ENCODE measurements at regions not wholly inside any gene's neighbourhood (a gene's known extent, or its start where the extent isn't known, plus 50 kb on each side); places are given as distances from the start of the nearest gene placed in this dataset.
"Not testable (repeated sequence)": the region's sequence is repeated elsewhere in the genome, so short reads cannot be mapped to it uniquely, and the experiment has no call there.

- CTCF ChIA-PET = no interaction called here
- intact Hi-C loops (cut with DNase I, micrococcal nuclease) = no loop called here
- ATAC-seq (no peak), DNase-seq (no peak)
- POLR2A ChIA-PET = no interaction called here
- no peaks in the 10 kb centered on the region for H3K4me1 Mint-ChIP-seq
- no peak overlapping the region for H3K4me3 Mint-ChIP-seq
- H3K27me3 Mint-ChIP-seq = peaks cover 2% of the 10 kb centered on the region
- H3K27ac Mint-ChIP-seq = no peak overlapping the region
- H3K36me3 Mint-ChIP-seq (ENCODE audit: low read depth) = no peaks in the 10 kb centered on the region
- no peaks in the 10 kb centered on the region for H3K9me3 Mint-ChIP-seq (ENCODE audit: low read depth)
Measured at GRCh38 chr12:88339254-88339949, 197.3 kb downstream of the TMTC3 start.

DNA sequence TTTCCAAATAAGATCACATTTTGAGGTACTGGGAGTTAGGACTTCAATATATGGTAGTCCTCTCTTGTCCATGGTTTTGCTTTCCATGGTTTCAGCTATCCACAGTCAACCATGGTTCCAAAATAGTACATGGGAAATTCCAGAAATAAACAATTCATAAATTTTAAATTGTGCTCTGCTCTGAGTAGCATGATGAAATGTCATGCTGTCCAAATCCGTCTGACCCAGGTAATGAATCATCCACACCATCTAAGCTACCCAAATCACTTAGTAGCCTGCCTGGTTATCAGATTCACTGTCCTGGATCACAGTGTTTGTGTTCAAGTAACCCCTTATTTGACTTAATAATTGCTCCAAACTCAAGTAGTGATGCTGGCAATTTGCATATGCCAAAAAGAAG lies 197.9 kb downstream of the TMTC3 start:
- Mint-ChIP-seq H3K9me3 (ENCODE audit: low read depth) (no peaks in the 10 kb centered on the region), H3K4me3 (no peak overlapping the region), H3K27me3 (peaks cover 2% of the 10 kb centered on the region), H3K36me3 (ENCODE audit: low read depth) (no peaks in the 10 kb centered on the region), H3K27ac (no peak overlapping the region), H3K4me1 (no peaks in the 10 kb centered on the region)
- POLR2A ChIA-PET = no interaction called here
- intact Hi-C loops (cut with DNase I, micrococcal nuclease) = no loop called here
- no peak for DNase-seq
- CTCF ChIA-PET = no interaction called here
- no peak for ATAC-seq

DNA sequence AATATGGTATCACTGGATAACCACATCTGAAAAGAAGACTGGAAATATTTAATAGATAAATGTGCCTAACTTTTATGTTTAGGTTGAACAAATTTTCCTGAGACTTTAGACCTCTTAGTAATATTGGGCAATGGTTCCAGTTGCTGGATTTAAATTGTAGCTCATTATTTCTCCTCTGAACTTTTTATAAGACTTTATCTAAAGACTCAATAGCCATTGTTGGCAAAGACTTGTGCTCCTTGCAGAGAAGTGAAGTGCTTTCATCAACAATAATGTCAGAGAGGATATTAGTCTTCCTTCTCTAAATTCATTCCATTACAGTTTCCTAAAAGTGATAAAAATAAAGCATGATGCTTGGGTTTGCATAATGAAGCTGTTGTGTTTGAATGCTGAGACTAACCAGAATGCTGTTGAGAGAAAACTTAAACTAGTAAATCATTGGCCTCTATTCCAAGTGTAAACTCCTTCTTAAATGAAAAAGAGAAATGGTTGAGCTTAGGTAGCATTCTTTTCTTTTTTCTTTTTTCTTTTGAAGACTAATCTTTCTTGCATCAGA lies 200.2 kb downstream of the TMTC3 start:
- H3K4me1 Mint-ChIP-seq = no peaks in the 10 kb centered on the region
- CTCF ChIA-PET = no interaction called here
- POLR2A ChIA-PET = no interaction called here
- H3K36me3 Mint-ChIP-seq (ENCODE audit: low read depth) = no peaks in the 10 kb centered on the region
- H3K27ac Mint-ChIP-seq = no peak overlapping the region
- peaks cover 2% of the 10 kb centered on the region for H3K27me3 Mint-ChIP-seq
- DNase-seq (no peak), ATAC-seq (no peak)
- H3K9me3 Mint-ChIP-seq (ENCODE audit: low read depth) = no peaks in the 10 kb centered on the region
- intact Hi-C loops (cut with DNase I, micrococcal nuclease) = no loop called here
- no peak overlapping the region for H3K4me3 Mint-ChIP-seq

GRCh38 chr12:88351146-88351545 lies 209.0 kb downstream of the TMTC3 start:
- H3K9me3 Mint-ChIP-seq (ENCODE audit: low read depth) = peaks cover 2% of the 10 kb centered on the region

DNA sequence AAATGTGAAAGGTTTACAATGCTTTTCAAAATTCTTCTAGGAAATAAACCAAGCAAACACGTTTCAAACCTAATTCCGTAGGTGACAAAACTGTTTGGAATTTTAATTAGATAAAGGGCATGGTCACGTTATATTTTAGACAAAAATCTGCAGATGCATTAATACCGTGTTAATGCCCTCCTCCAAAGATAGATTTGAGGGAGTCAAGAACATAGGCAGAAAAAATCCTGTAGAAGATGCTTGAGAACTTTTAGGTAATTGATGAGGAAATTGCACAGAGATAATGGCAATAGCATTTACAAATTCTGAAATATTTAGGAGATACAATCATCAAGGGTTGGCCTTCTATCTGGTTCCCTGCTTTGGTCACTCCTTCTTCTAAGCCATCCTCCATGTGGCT lies 212.6 kb downstream of the TMTC3 start:
- Mint-ChIP-seq H3K9me3 (ENCODE audit: low read depth) (peaks cover 8% of the 10 kb centered on the region), H3K27ac (no peak overlapping the region), H3K27me3 (no peaks in the 10 kb centered on the region), H3K36me3 (ENCODE audit: low read depth) (no peaks in the 10 kb centered on the region), H3K4me1 (no peaks in the 10 kb centered on the region), H3K4me3 (no peak overlapping the region)
- intact Hi-C loops (cut with DNase I, micrococcal nuclease) = no loop called here
- no peak for ATAC-seq
- ChIA-PET POLR2A (no interaction called here), CTCF (no interaction called here)
- no peak for DNase-seq

More at GRCh38 chr12:88351146-88351545, 209.0 kb downstream of the TMTC3 start:
- Mint-ChIP-seq H3K27ac (no peak overlapping the region), H3K4me1 (no peaks in the 10 kb centered on the region), H3K4me3 (no peak overlapping the region), H3K27me3 (no peaks in the 10 kb centered on the region), H3K36me3 (ENCODE audit: low read depth) (no peaks in the 10 kb centered on the region)
- DNase-seq (no peak), ATAC-seq (no peak)
- ChIA-PET CTCF (interaction anchor here (0.7 to 1.2 kb wide), 2 partner anchors 11 to 174 kb away, joined by 3 to 8 read pairs; no protein-coding TSS in a partner anchor), POLR2A (no interaction called here)
- intact Hi-C loops (cut with DNase I, micrococcal nuclease) = no loop called here

DNA sequence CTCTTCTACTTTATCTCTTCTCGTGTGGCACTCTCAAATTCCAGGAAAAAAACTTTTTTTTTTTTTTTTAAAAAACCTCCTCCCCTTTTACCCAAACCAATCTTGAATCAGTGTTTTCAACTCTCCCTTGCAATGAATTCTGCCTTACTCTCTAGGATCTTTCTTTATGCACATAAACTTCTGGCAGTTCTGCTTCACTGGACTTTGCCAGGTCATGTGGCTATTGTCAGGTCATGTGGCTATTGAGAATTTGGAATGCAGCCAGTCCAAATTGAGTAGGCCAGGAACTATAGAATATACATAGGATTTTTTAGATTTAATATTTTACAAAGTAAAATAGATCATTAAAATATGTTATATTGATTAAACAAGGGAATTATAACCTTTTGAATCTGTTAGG lies 218.2 kb downstream of the TMTC3 start:
- Mint-ChIP-seq H3K9me3 (ENCODE audit: low read depth) (peaks cover 8% of the 10 kb centered on the region), H3K27me3 (peaks cover 3% of the 10 kb centered on the region), H3K36me3 (ENCODE audit: low read depth) (no peaks in the 10 kb centered on the region), H3K4me3 (no peak overlapping the region), H3K4me1 (no peaks in the 10 kb centered on the region), H3K27ac (no peak overlapping the region)
- ChIA-PET POLR2A (no interaction called here), CTCF (no interaction called here)
- DNase-seq (no peak), ATAC-seq (no peak)
- intact Hi-C loops (cut with DNase I, micrococcal nuclease) = no loop called here

DNA sequence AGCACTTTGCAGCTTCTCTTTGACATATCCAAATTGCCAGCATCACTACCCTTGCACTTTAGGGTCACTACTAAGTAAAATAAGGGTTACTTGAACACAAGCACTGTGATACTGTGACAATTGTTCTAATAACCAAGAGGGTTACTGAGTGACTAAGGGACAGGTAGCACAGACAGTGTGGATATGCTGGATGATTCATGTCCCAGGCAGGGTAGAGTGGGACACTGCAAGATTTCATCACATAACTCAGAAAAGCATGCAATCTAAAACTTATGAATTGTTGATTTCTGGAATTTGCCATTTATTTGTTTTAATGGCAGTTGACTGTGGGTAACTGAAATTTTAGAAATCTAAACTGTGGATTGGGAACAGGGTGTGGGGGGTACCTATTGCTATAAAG lies 218.8 kb downstream of the KITLG start:
- H3K4me1 Mint-ChIP-seq = no peaks in the 10 kb centered on the region
- H3K27me3 Mint-ChIP-seq = peaks cover 3% of the 10 kb centered on the region
- intact Hi-C loops (cut with DNase I, micrococcal nuclease) = no loop called here
- no peak overlapping the region for H3K4me3 Mint-ChIP-seq
- peaks cover 8% of the 10 kb centered on the region for H3K9me3 Mint-ChIP-seq (ENCODE audit: low read depth)
- no peak overlapping the region for H3K27ac Mint-ChIP-seq
- ATAC-seq (no peak), DNase-seq (no peak)
- no peaks in the 10 kb centered on the region for H3K36me3 Mint-ChIP-seq (ENCODE audit: low read depth)
- CTCF ChIA-PET = interaction anchor here (0.7 kb wide), 1 partner anchor 1489 kb away, joined by 4 read pairs; no protein-coding TSS in a partner anchor
- POLR2A ChIA-PET = no interaction called here

DNA sequence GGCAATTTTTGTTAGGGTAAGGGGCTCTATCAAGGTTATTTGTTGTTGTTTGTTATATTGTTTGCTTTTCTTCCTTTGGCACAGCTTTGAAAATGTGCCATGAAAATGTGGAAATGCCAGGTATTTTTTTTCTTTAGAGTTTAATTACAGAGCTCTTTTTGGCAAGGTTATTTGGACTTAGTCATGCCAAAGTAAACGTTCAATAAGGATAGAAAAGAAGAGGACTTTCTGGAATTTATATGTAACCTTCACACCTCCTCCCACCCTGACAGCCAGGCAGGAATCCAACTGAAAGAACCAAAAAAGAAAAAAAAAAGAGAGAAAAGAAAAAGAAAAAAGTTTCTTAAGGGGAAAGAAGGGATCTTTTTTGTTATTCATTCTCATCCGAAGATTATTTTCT lies 217.8 kb downstream of the KITLG start:
- Mint-ChIP-seq H3K27me3 (peaks cover 3% of the 10 kb centered on the region), H3K27ac (no peak overlapping the region), H3K4me3 (no peak overlapping the region), H3K4me1 (no peaks in the 10 kb centered on the region), H3K9me3 (ENCODE audit: low read depth) (peaks cover 8% of the 10 kb centered on the region), H3K36me3 (ENCODE audit: low read depth) (no peaks in the 10 kb centered on the region)
- ATAC-seq (no peak), DNase-seq (no peak)
- intact Hi-C loops (cut with DNase I, micrococcal nuclease) = no loop called here
- POLR2A ChIA-PET = interaction anchor here (0.6 kb wide), 1 partner anchor 172 kb away, joined by 4 read pairs; no protein-coding TSS in a partner anchor
- CTCF ChIA-PET = interaction anchor here (0.6 to 1.3 kb wide), 2 partner anchors 11 to 21 kb away, joined by 3 to 8 read pairs; no protein-coding TSS in a partner anchor

- CTCF ChIA-PET = interaction anchor here (1.2 kb wide), 1 partner anchor 765 kb away, joined by 4 read pairs; no protein-coding TSS in a partner anchor
- no peaks in the 10 kb centered on the region for H3K36me3 Mint-ChIP-seq (ENCODE audit: low read depth)
- no peak overlapping the region for H3K4me3 Mint-ChIP-seq
- H3K9me3 Mint-ChIP-seq (ENCODE audit: low read depth) = no peaks in the 10 kb centered on the region
- intact Hi-C loops (cut with DNase I, micrococcal nuclease) = no loop called here
- DNase-seq = no peak
- peaks cover 3% of the 10 kb centered on the region for H3K27me3 Mint-ChIP-seq
- ATAC-seq = no peak
- no peaks in the 10 kb centered on the region for H3K4me1 Mint-ChIP-seq
- no peak overlapping the region for H3K27ac Mint-ChIP-seq
- POLR2A ChIA-PET = no interaction called here
Measured at GRCh38 chr12:88365403-88365802, 214.9 kb downstream of the KITLG start.

DNA sequence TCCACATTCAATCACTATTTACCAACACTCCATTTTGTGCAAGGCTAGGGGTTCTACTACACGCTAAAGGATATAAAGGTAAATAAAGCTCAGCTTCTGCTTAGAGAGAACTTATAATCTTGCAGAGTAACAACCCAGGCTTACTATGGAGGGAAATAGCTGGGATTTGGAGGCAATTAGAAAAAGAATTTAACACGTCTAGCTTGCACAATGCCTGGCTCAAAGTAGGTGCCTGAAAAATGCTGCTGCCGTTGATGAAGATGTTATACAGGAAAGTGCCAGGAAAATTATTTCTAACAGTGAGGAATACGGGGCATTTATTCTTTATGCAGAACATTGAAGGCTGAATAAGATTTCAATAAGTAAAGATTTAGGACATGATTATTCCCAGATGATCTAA lies 214.2 kb downstream of the KITLG start:
- no peaks in the 10 kb centered on the region for H3K4me1 Mint-ChIP-seq
- H3K9me3 Mint-ChIP-seq (ENCODE audit: low read depth) = no peaks in the 10 kb centered on the region
- no peak overlapping the region for H3K27ac Mint-ChIP-seq
- intact Hi-C loops (cut with DNase I, micrococcal nuclease) = no loop called here
- no peak for ATAC-seq
- DNase-seq = no peak
- ChIA-PET POLR2A (no interaction called here), CTCF (no interaction called here)
- peaks cover 3% of the 10 kb centered on the region for H3K27me3 Mint-ChIP-seq
- no peaks in the 10 kb centered on the region for H3K36me3 Mint-ChIP-seq (ENCODE audit: low read depth)
- no peak overlapping the region for H3K4me3 Mint-ChIP-seq

DNA sequence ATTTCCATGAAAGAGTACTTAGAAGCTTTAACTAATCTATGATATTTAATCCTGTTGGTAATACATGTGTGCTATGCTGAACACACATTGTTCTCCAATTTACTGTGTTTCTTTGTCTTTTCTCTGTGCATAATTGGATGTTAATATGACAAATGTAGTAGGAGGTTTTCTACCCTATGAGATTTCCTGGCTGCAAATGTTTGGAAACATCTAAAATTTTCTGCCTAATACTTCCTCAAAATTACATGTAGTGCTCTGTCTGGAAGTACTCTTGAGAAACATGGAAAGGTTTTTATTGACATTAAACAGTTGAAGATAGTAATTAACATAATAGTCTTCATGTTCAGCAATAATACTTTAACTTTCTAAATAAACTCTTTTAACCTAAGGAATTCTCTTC lies 213.0 kb downstream of the KITLG start:
- Mint-ChIP-seq H3K27ac (no peak overlapping the region), H3K36me3 (ENCODE audit: low read depth) (no peaks in the 10 kb centered on the region), H3K4me1 (no peaks in the 10 kb centered on the region), H3K4me3 (no peak overlapping the region), H3K27me3 (peaks cover under 1% of the 10 kb centered on the region), H3K9me3 (ENCODE audit: low read depth) (no peaks in the 10 kb centered on the region)
- ATAC-seq (no peak), DNase-seq (no peak)
- POLR2A ChIA-PET = no interaction called here
- intact Hi-C loops (cut with DNase I, micrococcal nuclease) = no loop called here
- CTCF ChIA-PET = no interaction called here

- H3K36me3 Mint-ChIP-seq (ENCODE audit: low read depth); ATAC-seq; H3K9me3 Mint-ChIP-seq (ENCODE audit: low read depth); H3K27me3 Mint-ChIP-seq; DNase-seq; CTCF ChIA-PET; H3K4me1 Mint-ChIP-seq; H3K4me3 Mint-ChIP-seq; POLR2A ChIA-PET; H3K27ac Mint-ChIP-seq; intact Hi-C loops (cut with DNase I, micrococcal nuclease): not testable (repeated sequence)
Measured at GRCh38 chr12:88368077-88368476, 212.2 kb downstream of the KITLG start.
